HG03280 (cell line): ENCODE measurements at regions not wholly inside any gene's neighbourhood (a gene's known extent, or its start where the extent isn't known, plus 50 kb on each side); places are given as distances from the start of the nearest gene placed in this dataset.
"Not testable (repeated sequence)": the region's sequence is repeated elsewhere in the genome, so short reads cannot be mapped to it uniquely, and the experiment has no call there.

Source experiments
- ATAC-seq: cut with Tn5 transposase; IDR thresholded peaks from one replicate; pipeline ENCODE4 v1.9.1; 2021; ENCODE audit warnings: mild to moderate bottlenecking, moderate library complexity; ENCODE audit not compliant: unreplicated experiment

- no peak for ATAC-seq
Observed at GRCh38 chr7:109402107-109402506, 832.4 kb downstream of the DNAJB9 start.

DNA sequence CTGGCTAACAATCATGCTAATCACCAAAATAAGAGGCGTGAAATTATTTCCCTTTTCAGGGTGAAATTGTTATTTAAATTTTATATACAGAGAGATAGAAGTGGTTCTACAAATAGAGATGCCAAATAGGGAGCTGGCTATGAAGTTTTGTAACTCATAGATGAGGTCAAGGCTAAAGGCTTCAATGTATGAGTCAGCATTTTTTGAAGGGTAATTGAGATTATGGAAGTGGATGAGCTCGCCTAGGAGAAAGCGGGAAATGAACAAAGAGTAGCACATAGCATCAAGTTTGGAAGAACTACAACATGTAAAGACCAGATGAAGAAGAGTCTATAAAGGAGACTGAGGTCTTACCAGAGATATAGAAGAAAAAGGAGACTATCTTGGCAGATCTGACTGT is 838.1 kb downstream of the DNAJB9 start:
- ATAC-seq = no peak

- ATAC-seq = no peak
Observed at GRCh38 chr7:109437957-109438356, 868.3 kb downstream of the DNAJB9 start.

- no peak for ATAC-seq
Observed at GRCh38 chr7:109449760-109450159, 880.1 kb downstream of the DNAJB9 start.

- no peak for ATAC-seq
Observed at GRCh38 chr7:109456116-109456515, 886.4 kb downstream of the DNAJB9 start.

- ATAC-seq = no peak
Observed at GRCh38 chr7:109460296-109460695, 890.6 kb downstream of the DNAJB9 start.

DNA sequence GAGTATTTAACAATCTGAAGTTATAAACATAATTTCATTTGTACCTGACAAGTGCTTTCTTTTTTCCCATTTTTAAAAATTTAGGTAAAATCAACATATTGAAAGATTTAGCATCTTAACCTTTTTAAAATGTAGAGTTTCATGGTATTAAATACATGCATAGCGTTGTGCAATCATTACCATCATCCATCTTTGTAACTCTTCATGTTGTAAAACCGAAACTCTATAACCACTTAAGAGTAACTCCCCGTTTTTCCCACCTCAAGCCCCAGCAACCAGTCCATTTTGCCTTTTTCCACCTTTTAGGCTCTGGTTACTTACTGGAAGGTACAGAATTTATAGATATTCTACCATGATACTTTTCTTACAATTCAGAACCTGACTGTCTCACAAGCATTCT is 892.5 kb downstream of the DNAJB9 start:
- ATAC-seq = no peak

- ATAC-seq = not testable (repeated sequence)
Observed at GRCh38 chr7:109467729-109468128, 898.1 kb downstream of the DNAJB9 start.

DNA sequence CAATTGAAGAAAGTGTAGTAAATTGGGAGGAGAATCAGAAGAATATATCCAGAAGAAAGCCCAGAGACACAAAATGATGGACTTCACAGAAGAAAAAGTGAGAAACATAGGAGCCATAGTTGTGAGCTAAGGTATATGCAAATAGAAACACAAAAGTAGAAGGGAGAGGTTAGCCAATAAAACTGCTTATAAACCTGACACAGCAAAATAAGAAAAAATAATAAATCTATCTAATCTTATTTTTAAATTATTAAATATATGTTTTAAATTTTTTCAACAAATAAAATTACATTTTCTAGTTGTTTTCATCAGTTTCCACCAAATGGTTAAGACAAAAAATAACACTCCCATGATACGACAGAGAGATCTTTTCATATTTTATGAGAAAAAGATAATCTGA is 903.5 kb downstream of the DNAJB9 start:
- ATAC-seq = no peak

- no peak for ATAC-seq
Observed at GRCh38 chr7:109476409-109476808, 906.7 kb downstream of the DNAJB9 start.

DNA sequence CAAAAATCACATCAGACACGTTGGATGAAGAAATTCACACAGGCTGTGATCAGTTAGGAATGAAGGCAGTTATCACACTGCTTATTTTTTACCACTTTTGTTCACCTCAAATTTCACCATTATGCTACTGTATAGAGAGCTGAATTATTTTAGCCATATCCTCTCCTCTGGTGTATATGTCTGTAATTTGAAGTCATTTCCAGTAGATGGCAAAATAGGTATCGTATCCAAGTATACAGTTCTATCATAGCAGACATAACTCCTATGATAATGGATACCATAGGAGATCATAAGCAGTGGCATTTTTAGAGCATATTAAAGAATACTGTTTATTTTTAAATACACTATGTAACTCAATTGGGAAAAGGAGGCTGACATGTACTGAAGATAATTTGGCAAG is 909.7 kb downstream of the DNAJB9 start:
- no peak for ATAC-seq

- not testable (repeated sequence) for ATAC-seq
Observed at GRCh38 chr7:109490607-109491006, 920.9 kb downstream of the DNAJB9 start.

DNA sequence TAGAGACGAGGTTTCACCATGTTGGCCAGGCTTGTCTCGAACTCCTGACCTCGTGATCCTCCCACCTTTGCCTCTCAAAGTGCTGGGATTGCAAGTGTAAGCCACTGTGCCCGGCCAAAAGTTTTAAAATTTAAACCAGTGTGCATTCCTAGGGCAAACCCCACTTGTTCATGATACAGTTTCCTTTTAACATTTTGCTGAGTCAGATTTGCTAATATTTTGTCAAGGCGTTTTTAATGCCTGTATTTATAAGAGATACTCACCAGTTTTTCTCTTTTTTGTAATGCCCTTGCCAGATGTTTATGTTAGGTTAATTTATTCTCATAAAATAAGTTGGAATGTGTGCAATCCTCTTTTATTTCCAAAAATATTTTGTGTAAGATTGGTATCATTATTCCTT is 927.4 kb downstream of the DNAJB9 start:
- no peak for ATAC-seq

DNA sequence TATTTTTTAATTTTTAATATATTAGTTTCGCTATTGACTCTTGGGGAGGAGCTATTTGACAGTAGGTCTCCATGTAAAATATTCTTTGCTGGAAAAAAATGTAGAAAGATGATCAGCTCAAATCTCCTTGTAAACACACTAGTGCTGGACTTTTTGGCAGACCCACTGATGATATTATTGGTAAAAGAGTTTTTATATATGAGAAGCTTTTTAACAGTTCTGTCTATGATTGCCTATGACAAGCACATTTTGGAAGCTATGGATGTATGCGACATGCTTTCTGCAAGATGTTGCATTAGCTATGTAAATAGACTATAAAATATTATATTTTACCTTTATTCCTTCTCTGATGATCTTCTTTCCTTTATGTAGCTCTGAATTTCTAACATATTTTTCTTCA is 928.5 kb downstream of the DNAJB9 start:
- no peak for ATAC-seq

DNA sequence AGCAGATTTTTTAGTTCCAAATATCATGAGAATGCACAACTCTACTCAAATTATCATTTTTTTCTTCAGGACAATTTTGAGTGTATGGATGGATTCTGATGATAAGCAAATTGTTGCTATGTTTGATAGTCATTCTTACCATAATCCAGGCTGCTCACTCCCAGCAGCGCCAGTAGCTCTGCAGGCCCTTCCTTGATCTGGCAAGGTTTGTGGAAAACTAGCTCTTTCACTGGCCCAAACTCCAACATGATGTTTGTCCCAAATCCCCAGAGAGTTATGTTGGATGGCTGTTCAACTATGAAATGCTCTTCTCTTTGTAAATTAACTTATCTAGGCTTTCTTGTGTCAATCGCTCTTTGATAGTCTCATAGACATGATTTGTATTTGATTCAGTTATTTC is 933.7 kb downstream of the DNAJB9 start:
- no peak for ATAC-seq

- ATAC-seq = no peak
Observed at GRCh38 chr7:109522585-109522984, 952.9 kb downstream of the DNAJB9 start.

- ATAC-seq = no peak
Observed at GRCh38 chr7:109527833-109528232, 958.2 kb downstream of the DNAJB9 start.

GRCh38 chr7:109529712-109530111 is 960.0 kb downstream of the DNAJB9 start:
- ATAC-seq = no peak

DNA sequence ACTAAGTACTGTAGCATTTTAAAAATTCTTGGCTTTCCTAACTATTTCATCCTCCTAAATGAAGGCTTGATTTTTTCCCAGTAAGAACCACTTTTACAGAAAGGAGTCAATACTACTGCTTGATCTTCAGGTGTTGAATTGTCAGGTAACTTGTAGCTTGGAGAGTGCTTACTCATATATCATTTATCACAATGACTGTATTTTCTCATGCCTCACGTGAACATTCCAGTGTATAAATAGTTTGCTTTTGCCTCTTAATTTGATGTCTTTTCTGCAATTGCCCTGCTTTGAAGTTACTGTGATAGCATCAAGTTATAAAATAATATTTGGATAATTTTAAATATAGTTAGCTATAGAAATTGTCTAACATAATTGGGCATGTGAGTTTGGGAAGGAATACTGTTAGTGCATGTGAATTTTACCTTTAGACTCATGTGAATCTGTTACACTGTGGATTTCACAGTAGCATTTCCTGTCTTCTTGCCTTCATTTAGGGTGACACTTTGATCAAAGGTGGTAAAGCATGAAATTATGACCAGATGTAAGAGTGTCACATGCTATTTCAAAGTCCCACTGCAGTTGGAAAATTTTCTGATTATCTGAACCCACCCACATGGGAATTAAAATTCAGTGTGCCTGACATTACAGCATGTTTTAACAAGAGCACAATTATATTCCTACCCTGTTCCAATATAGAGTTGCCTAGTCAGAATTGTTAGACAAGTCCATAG is 962.8 kb downstream of the DNAJB9 start:
- ATAC-seq = no peak

DNA sequence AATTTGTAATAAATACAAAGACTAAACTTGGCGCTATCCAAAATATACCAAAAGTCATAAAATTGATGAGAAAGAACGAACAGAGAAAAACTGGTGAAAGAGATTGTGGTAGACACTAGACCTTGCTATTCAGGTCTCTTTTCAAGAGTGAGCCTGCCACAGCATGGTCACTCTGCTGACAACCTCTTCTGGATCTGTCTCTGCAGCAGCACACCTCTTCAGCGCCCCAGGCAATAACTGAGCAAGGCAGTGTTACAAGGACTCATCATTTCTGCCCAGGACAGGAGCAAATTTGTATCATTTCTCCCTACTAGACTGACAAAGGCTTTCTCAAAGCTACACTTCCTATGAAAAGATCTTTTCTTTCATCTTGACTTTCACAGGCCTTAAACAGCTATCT is 976.0 kb downstream of the DNAJB9 start:
- no peak for ATAC-seq

DNA sequence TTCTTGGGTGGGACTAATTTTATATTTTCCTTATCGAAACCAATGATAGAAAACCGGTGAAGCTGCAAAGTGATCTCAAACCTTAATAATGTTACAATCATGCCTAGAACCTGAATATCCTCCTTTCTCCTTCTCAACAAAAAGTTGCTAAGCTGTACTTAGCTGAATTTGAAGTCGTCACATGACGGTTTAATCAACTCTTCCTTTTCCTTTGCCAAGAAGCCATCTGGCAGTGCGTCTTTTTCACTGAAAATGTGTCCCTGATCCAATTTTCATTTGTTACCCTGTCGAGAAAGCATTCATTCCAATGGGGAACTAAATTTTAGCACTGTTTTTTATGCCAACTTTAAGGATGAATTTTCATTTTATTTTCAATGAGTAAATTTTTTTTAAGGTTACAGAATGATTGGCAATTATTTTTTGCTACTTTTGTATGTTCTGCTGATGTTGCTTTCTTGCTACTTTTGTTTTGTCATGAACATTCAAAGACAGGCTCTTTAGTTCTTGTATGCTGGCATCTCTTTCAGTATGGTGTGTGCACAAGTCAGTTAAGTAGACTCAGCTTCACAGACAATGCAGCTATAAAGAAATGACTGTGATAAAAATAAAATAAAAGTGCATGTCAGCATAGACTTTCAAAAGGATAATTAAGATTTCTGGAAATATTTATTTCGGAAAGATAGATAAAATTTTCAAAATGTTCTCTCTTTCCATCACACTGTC is 980.0 kb downstream of the DNAJB9 start:
- ATAC-seq = no peak

DNA sequence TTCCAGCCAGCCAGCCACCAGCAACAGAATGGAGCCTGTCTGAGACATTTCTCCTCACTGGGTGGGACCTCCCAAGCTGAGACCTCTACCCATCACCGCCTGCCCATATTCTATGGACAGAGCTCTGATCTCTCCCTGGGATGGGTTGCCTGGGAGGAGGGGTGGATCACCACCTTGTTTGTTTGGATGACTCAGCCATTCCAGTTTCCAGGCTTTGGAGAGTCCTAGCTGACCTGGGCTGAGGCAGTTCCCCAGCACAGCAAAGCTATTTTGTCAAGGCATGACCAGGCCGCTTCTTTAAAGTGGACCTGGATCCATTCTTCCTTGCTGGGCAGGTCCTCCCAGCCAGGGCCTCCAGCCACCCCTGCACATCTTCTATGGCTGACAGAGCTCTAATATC is 982.3 kb downstream of the DNAJB9 start:
- ATAC-seq = no peak

DNA sequence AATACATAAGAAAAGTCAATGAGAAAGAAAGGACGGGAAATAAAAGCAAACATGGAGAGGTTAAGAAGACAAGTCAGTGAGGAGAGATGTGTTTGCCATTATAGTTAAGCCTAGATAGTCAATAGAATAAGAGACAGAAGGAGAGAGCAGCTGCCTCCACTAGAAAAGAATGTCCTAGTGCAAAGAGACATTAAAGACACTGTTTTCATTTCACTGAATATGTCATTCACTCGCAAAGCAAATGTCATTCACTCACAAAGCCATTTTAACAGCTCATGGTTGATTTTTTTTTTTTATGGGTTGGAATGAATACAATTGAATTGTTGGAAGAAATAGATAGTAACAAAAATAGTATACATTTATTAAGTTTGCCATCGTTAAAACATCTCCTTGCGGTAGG is 1007.6 kb downstream of the DNAJB9 start:
- no peak for ATAC-seq
